ENCODE measurements at regions not wholly inside any gene's neighbourhood (a gene's known extent, or its start where the extent isn't known, plus 50 kb on each side); places are given as distances from the start of the nearest gene placed in this dataset.
"Not testable (repeated sequence)": the region's sequence is repeated elsewhere in the genome, so short reads cannot be mapped to it uniquely, and the experiment has no call there.

DNA sequence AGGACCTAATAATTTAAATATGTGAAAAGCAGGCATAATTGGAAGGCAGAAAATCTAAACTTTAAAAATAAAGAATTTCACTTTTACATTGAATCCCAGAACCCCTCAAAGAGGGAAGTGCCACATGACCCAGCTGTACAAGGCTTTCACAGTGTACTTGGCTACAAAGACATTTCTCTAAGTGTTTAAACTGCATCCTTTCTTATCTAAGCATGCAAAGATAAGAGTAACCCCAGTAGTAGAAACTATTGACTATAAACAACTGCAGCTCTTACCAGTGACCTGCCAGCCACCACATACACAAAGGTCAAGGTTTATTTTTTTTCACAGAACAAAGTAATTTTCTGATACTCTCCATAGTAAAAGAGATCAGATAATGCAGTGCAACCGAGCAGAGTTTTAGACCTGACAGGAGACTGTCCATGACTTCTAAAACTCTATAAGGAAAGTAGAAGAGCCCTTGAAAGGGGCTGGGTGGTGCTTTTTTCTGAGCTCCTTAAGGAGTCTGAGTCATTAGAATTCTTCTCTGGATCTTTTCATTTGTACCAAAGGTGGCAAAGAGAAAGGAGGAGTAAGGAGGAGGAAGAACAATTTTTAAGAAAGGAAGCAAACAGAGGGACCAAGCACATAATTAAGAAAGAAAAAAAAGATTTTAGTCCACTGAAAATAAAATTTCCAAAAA is 750.6 kb downstream of the PRIM2 start:
- TF ChIP-seq, protein P1, sequence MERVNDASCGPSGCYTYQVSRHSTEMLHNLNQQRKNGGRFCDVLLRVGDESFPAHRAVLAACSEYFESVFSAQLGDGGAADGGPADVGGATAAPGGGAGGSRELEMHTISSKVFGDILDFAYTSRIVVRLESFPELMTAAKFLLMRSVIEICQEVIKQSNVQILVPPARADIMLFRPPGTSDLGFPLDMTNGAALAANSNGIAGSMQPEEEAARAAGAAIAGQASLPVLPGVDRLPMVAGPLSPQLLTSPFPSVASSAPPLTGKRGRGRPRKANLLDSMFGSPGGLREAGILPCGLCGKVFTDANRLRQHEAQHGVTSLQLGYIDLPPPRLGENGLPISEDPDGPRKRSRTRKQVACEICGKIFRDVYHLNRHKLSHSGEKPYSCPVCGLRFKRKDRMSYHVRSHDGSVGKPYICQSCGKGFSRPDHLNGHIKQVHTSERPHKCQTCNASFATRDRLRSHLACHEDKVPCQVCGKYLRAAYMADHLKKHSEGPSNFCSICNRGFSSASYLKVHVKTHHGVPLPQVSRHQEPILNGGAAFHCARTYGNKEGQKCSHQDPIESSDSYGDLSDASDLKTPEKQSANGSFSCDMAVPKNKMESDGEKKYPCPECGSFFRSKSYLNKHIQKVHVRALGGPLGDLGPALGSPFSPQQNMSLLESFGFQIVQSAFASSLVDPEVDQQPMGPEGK (CRISPR knock-in tag; IDR thresholded peaks at IDR 0.05; ENCODE audit: borderline replicate concordance): not testable (repeated sequence)
- not testable (repeated sequence) for TF ChIP-seq CSDC2 (CRISPR knock-in tag; IDR thresholded peaks at IDR 0.05); GLIS3 (CRISPR knock-in tag; IDR thresholded peaks at IDR 0.05); ISL1 (CRISPR knock-in tag; IDR thresholded peaks at IDR 0.05); ESRRG (CRISPR knock-in tag; IDR thresholded peaks at IDR 0.05); ZFP3 (CRISPR knock-in tag; IDR thresholded peaks at IDR 0.05); TCF4 (CRISPR knock-in tag; IDR thresholded peaks at IDR 0.05; ENCODE audit: borderline replicate concordance)
- TF ChIP-seq, protein P2, sequence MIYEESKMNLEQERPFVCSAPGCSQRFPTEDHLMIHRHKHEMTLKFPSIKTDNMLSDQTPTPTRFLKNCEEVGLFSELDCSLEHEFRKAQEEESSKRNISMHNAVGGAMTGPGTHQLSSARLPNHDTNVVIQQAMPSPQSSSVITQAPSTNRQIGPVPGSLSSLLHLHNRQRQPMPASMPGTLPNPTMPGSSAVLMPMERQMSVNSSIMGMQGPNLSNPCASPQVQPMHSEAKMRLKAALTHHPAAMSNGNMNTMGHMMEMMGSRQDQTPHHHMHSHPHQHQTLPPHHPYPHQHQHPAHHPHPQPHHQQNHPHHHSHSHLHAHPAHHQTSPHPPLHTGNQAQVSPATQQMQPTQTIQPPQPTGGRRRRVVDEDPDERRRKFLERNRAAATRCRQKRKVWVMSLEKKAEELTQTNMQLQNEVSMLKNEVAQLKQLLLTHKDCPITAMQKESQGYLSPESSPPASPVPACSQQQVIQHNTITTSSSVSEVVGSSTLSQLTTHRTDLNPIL (CRISPR knock-in tag; IDR thresholded peaks at IDR 0.05; ENCODE audit: low read depth): not testable (repeated sequence)

Data from SK-N-SH treated with all-trans-retinoic acid at 6 μM for 48 hours (cell line).